GM19395 (cell line): ENCODE measurements at regions not wholly inside any gene's neighbourhood (a gene's known extent, or its start where the extent isn't known, plus 50 kb on each side); places are given as distances from the start of the nearest gene placed in this dataset.

Experiments used
- ATAC-seq: cut with Tn5 transposase; IDR thresholded peaks from one replicate; pipeline ENCODE4 v1.9.1; 2021; ENCODE audit warnings: mild to moderate bottlenecking, moderate library complexity; ENCODE audit not compliant: unreplicated experiment

DNA sequence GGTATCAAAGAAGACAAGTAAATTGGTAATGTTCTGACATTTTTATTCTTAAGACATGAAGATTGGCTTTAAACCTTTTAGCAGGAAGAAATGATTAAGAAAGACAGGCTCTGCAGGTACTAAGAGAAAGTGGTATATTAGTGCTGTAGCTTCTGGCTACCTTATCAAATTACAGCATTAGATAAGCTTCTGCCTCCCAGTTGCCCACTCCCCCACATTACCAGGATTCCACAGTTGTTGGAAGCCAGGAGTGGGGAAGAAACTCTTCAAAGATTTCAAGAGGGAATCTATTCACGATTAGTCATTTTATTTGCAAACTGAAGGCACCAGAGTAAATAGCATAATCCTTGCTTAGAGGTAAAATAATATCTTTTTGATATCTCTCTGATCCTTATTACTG lies 274.9 kb downstream of the LMO4 start:
- ATAC-seq: no peak

DNA sequence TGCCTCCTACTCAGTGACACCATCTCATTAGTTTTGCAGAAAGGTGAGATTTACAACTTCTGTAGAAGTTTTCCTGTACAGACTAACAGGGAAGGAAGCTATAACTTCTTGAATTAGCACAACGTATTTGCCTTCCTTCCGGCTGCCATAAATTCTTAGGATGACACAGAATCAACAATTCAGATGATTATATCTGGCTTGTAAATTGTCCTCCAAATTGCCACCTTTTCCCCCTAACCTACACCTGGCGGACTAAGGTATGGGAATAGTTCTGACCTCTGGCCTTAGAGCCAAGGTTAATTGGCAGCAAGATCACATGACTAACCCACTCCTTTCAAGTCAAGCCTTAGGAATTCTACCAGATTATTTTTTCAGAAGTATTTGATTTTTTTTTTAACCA lies 284.3 kb downstream of the LMO4 start:
- ATAC-seq: no peak

GRCh38 chr1:87615491-87615890 lies 286.8 kb downstream of the LMO4 start:
- no peak for ATAC-seq

GRCh38 chr1:87615901-87616300 lies 287.2 kb downstream of the LMO4 start:
- ATAC-seq: no peak

DNA sequence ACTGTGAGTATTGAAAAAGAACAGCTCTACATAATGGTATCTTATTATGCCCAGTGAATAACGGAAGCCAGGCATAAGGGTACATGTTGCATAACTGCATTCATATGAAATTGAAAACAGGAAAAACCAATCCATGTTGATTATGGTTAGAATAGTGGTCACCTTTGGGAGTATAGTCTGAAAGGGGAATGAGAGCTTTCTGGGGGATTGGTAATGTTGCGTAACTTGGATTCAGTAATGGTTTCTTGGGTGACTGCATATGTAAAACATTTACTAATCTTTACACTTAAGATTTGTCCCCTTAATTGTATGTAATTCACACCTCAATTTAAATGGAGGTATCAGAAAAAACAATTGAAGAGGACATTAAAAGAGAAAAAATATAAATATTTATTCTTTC lies 292.1 kb downstream of the LMO4 start:
- ATAC-seq: no peak

GRCh38 chr1:87629673-87630072 lies 301.0 kb downstream of the LMO4 start:
- no peak for ATAC-seq

DNA sequence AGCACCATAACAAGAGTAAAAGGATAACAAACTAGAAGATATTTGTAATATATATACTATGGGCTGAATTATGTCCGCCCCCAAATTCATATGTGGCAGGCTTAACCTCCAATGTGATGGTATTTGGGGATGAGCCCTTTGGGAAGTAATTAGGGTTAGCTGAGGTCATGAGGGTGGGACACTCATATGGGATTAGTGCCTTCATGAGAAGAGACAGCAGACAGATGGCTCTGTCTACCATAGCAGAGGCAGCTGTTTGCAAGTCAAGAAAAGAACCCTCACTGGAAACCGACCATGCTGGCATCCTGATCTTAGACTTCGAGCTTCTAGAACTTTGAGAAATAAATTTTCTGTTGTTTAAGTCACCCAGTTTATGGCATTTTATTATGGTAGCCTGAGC lies 303.6 kb downstream of the LMO4 start:
- ATAC-seq: no peak

DNA sequence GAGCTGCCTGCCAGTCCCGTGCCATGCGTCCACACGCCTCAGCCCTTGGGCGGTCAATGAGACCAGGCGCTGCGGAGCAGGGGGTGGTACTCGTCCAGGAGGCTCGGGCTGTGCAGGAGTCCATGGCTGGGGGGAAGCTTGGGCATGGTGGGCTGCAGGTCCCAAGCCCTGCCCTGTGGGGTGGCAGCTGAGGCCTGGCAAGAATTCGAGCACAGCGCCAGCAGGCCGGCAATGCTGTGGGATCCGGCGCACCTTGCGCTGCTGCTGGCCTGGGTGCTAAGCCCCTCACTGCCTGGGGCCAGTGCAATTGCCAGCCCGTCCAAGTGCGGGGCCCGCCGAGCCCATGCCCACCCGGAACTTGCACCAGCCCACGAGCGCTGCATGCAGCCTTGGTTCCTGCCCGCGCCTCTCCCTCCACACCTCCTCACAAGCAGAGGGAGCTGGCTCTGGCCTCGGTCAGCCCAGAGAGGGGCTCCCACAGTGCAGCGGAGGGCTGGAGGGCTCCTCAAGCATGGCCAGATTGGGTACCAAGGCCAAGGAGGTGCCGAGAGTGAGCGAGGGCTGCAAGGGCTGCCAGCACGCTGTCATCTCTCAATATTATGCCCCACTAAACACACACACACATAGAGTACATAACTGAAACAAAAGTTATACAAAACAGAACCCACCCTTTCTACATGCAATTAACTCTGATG lies 307.7 kb downstream of the LMO4 start:
- ATAC-seq: no peak

DNA sequence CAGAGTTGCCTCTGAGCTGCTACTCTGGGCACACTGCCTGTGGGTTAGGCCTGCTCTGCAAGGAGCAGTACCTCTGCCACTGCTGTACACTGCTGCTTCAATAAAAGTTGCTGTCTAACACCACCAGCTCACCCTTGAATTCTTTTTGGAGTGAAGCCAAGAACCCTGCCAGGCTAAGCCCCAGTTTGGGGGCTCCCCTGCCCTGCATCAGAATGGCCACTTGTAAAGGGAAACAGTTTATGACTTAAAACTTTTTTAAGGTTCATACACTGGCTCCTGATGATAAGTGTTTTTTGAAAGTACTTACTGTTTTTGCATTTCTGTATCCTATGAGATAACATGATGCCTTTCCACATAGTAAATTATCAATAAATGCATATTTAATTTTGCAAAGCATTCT lies 310.0 kb downstream of the LMO4 start:
- no peak for ATAC-seq

- no peak for ATAC-seq
These were observed 313.3 kb downstream of the LMO4 start for GRCh38 chr1:87641996-87642395.

- no peak for ATAC-seq
These were observed 314.0 kb downstream of the LMO4 start for GRCh38 chr1:87642581-87643221.

DNA sequence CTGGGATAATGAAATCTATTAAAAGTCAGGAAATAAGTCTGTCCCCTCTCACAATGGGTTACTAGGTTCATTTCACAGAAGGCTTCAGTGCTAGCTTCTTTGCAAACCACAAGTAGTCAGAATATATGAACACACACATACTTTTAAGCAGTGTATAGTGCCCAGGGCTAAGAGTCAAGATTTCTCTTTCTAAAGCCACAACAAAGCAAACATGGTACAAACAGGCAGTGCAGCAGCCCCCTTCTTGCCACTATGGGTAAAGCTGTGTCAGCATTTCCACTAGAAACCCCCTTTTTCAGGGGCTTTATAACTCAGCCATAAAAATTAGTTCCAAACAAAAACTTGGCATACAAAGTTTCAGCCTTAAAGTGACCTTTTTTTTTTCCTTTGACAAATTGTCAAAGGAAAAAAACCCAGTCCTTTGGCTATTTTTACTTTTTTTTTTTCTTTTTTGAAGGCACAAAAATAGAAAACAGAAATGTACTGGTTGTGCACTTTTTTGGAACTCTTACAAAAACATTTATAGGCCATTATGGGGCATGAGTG lies 315.4 kb downstream of the LMO4 start:
- no peak for ATAC-seq

- no peak for ATAC-seq
These were observed 316.0 kb downstream of the LMO4 start for GRCh38 chr1:87644579-87645190.

DNA sequence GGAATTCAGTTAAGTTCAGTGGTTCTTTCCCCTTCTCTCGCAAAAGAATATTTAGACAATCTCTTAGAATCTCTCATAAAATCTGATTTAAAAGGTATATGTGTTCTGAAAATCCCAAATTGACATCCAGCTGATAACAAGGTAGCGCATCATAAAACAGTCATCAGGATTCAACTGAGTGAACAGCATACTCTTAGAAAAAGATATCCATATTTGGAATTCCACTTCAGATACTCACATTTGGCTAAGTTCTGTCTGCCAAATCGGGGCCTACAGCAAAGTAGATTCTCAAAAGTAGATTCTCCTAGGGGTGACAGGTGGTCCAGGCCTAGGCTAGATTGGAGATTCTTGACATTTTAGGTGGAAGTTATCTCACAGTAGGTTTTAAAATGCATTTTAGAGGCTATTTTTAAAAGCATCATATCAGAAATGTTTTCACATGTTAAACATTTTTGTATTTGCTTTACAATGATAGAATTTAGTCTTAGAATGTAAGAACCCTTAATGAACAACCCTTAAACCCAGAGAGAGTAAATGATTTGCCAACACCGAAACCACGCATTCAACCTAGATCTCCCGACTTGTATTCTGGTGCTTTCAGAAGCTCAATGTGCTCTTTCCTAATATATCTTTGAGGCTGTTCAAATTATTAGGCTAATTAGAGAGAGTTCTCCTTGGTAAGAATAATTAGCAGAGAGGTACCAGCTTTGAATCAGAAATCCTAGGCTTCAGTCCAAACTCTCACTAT lies 318.9 kb downstream of the LMO4 start:
- ATAC-seq: no peak

DNA sequence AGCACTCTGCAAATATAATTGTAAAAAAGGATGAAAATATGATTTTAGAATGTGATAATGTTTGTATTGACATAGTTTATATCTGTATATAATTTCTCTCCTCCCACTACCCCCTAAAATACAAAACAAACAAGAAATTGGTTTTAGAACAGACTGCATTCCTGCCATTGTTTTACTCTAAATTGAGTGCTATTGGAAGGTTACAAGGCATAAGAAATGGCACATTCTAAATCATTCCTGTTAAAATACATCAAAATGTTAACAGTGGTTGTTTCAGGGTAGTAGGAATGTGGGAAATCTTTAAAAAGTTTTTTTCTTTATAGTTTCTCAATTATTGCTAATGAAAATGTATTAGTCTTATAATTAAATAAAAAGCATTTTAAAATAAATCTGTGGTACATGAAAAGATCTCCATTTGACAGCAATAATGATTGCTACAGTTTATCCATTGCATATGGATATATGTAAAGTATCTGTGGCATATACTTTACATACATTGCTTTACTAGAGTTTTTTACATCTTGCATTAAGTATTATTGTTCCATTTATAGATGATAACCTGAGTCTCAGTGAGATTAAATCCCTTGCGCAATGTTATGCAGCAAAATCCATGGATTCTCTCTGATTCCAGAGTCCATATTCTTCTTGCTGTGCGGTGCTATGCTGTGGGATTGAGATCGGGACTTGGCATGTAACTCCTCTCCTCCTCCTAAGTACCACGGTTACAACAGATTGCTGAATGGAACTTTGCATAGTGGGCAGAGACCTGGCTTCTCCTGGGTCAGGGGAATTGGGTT lies 319.8 kb downstream of the LMO4 start:
- ATAC-seq: no peak

DNA sequence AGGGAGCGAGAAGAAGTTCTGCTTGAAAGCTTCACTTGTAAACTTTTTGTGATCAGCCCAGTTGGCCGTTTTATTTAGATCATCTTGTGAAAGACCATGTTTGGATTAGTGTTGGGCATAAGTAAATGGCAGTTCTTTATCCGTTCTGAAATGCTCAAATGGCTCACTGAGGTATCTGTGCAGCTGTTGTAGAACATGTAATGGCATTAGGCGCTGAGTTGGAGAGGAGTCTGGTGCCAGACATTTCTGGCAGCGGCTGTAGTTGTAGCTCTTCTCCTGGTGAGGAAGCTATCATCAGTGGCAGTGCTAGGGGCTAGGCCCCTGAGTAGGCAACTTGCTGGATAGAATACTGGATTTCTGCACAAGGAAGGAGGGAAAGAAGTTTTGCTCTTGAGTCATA lies 321.6 kb downstream of the LMO4 start:
- ATAC-seq: no peak

GRCh38 chr1:87652176-87652575 lies 323.5 kb downstream of the LMO4 start:
- ATAC-seq: no peak

GRCh38 chr1:87665151-87665550 lies 336.5 kb downstream of the LMO4 start:
- ATAC-seq: no peak

DNA sequence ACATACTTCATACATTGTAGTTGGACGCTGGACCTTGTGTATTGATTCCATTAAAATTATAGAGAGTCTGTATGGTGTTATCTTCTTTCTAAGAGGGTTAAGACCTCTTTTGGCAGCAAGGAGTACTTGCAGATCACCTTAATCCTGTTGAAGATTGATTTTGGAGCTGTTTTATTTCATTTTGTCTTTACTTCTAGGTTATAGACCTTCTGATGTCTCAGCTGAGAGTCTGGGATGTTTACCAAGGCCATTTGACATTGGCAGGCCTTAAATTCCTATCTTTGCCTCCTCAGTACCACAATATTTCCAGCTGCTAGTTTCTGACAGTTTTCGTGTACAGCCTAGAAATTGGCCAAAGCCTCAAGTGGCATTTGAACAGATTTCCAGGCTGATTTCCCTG lies 338.0 kb downstream of the LMO4 start:
- ATAC-seq: no peak

- no peak for ATAC-seq
These were observed 341.0 kb downstream of the LMO4 start for GRCh38 chr1:87669674-87670073.

GRCh38 chr1:87673309-87673708 lies 344.6 kb downstream of the LMO4 start:
- no peak for ATAC-seq
